K562 (cell line): ENCODE measurements at regions not wholly inside any gene's neighbourhood (a gene's known extent, or its start where the extent isn't known, plus 50 kb on each side); places are given as distances from the start of the nearest gene placed in this dataset.

Experiments used
- ARID1B ChIP-seq: fragments of 450-650 bp; IDR thresholded peaks from 2 replicates; pipeline ENCODE4 v1.6.1; 2016; ENCODE audit warnings: antibody characterized with exemption, mild to moderate bottlenecking, inconsistent platforms
- ATF7 ChIP-seq: fragments of 450-650 bp; IDR thresholded peaks from 2 replicates; pipeline ENCODE4 v1.7.1; 2014; ENCODE audit warnings: mild to moderate bottlenecking, moderate library complexity
- BCOR ChIP-seq: fragments of 450-650 bp; IDR thresholded peaks from 2 replicates; pipeline ENCODE4 v1.6.1; 2016
- CXXC5 ChIP-seq: fragments of 250-450 bp; sonication (Bioruptor Pico); IDR thresholded peaks from 2 replicates; pipeline ENCODE4 v1.8.0; 2022; ENCODE audit warnings: inconsistent platforms, mild to moderate bottlenecking, moderate library complexity
- DIDO1 ChIP-seq: fragments of 450-650 bp; IDR thresholded peaks from 2 replicates; pipeline ENCODE4 v1.6.1; 2016; ENCODE audit warnings: low read depth, missing biosample characterization, missing genetic modification characterization
- FOXA3 ChIP-seq, 2 experiments: fragments of 450-650 bp in 1 of 2; sonication (generic) in 1 of 2; formaldehyde crosslinking; IDR thresholded peaks in 1 of 2; conservative IDR thresholded peaks in 1 of 2; 2 replicates each; pipeline versions ENCODE4 v1.4.0 to v1.8.0; 2020 to 2022; ENCODE audit warnings: mild to moderate bottlenecking in 2 of 2, missing genetic modification reagents in 1 of 2
- HDAC2 ChIP-seq: fragments of 450-650 bp; IDR thresholded peaks from 2 replicates; pipeline ENCODE4 v1.6.1; 2016; ENCODE audit warnings: mild to moderate bottlenecking
- MCM2 ChIP-seq: fragments of 450-650 bp; IDR thresholded peaks from 2 replicates; pipeline ENCODE4 v1.6.1; 2017; ENCODE audit warnings: low read depth, mild to moderate bottlenecking
- MYNN ChIP-seq, 2 experiments: sonication (generic); formaldehyde crosslinking in 1 of 2; IDR thresholded peaks; 2 replicates each; pipeline versions ENCODE4 v1.5.0 to v1.6.1; 2016 to 2020; ENCODE audit warnings: antibody characterized with exemption in 1 of 2, missing genetic modification reagents in 1 of 2
- NCOA1 ChIP-seq: fragments of 450-650 bp; IDR thresholded peaks from 2 replicates; pipeline ENCODE4 v1.6.1; 2016; ENCODE audit warnings: low read depth
- NFE2L1 ChIP-seq: fragments of 450-650 bp; IDR thresholded peaks from 2 replicates; pipeline ENCODE4 v1.6.1; 2016; ENCODE audit warnings: missing genetic modification characterization, low read depth, mild to moderate bottlenecking, missing compliant biosample characterization, moderate library complexity, borderline replicate concordance
- NFIX ChIP-seq: fragments of 250-450 bp; sonication (Bioruptor Pico); IDR thresholded peaks from 2 replicates; pipeline ENCODE4 v1.4.0; 2020; ENCODE audit warnings: low read depth, mild to moderate bottlenecking, moderate library complexity
- OTX1 ChIP-seq: fragments of 450-650 bp; formaldehyde crosslinking; IDR thresholded peaks from 2 replicates; pipeline ENCODE4 v1.4.0; 2022; ENCODE audit warnings: mild to moderate bottlenecking
- SMARCE1 ChIP-seq: fragments of 450-650 bp; IDR thresholded peaks from 2 replicates; pipeline ENCODE4 v1.7.1; 2016; ENCODE audit warnings: mild to moderate bottlenecking
- SNIP1 ChIP-seq: fragments of 450-650 bp; IDR thresholded peaks from 2 replicates; pipeline ENCODE4 v1.7.1; 2017; ENCODE audit warnings: low read depth, mild to moderate bottlenecking
- STAT5A ChIP-seq: IDR thresholded peaks from 2 replicates; pipeline ENCODE4 v1.6.1; 2012; ENCODE audit warnings: low read length, inconsistent platforms, borderline replicate concordance
- TAL1 ChIP-seq: fragments of 450-650 bp; IDR thresholded peaks from 2 replicates; pipeline ENCODE4 v1.6.1; 2016; ENCODE audit warnings: mild to moderate bottlenecking
- TBL1XR1 ChIP-seq, 2 experiments: IDR thresholded peaks; 2 replicates each; pipeline ENCODE4 v1.6.1; 2012; ENCODE audit warnings: improper control_type of control experiment in 2 of 2, low read length in 2 of 2, mild to moderate bottlenecking in 1 of 2
- TCF3 ChIP-seq: sonication (generic); formaldehyde crosslinking; IDR thresholded peaks from 2 replicates; pipeline ENCODE4 v1.4.0; 2020; ENCODE audit warnings: mild to moderate bottlenecking, missing genetic modification reagents
- TCFL5 ChIP-seq: fragments of 250-450 bp; sonication (Bioruptor Pico); conservative IDR thresholded peaks from 2 replicates; pipeline ENCODE4 v1.6.1; 2021; ENCODE audit warnings: mild to moderate bottlenecking, moderate library complexity, matching md5 sums
- TRIM24 ChIP-seq, 2 experiments: fragments of 450-650 bp; IDR thresholded peaks; 2 replicates each; pipeline ENCODE4 v1.6.1; 2016
- TF ChIP-seq, protein P1 (sequence below): fragments of 450-650 bp; IDR thresholded peaks from 2 replicates; pipeline ENCODE4 v1.6.1; 2016; ENCODE audit warnings: antibody characterized with exemption
- TF ChIP-seq, protein P2 (sequence below): sonication (generic); formaldehyde crosslinking; IDR thresholded peaks from 2 replicates; pipeline ENCODE4 v1.8.0; 2023; ENCODE audit warnings: missing genetic modification reagents, mild to moderate bottlenecking, borderline replicate concordance
- TF ChIP-seq, protein P3 (sequence below): fragments of 450-650 bp; formaldehyde crosslinking; IDR thresholded peaks from 2 replicates; pipeline ENCODE4 v1.4.0; 2020; ENCODE audit warnings: mild to moderate bottlenecking, moderate library complexity

DNA sequence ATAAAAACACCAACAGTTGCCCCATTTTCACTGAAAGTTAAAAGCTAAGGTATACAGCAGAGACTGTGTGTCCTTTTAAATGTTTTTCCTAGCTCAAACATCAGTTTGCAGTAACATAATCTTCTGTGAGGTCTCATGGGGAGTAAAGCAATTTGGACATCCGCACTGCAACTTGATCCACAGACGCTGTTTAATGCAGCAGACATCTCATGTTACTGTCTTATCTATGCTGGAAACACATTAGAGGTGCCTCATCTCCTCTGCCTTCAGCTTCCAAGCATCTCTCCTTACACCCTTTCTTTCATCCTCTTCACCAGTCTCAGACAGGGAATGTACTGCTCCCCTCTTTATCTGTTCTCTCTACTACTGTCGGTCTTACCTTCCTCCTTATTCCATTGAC lies 53.7 kb upstream of the ATP11B start (continued):
- no peak for TF ChIP-seq SNIP1
- TF ChIP-seq, protein P1, sequence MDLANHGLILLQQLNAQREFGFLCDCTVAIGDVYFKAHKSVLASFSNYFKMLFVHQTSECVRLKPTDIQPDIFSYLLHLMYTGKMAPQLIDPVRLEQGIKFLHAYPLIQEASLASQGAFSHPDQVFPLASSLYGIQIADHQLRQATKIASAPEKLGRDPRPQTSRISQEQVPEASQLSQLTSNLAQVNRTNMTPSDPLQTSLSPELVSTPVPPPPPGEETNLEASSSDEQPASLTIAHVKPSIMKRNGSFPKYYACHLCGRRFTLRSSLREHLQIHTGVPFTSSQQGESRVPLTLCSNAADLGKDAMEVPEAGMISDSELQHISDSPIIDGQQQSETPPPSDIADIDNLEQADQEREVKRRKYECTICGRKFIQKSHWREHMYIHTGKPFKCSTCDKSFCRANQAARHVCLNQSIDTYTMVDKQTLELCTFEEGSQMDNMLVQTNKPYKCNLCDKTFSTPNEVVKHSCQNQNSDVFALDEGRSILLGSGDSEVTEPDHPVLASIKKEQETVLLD = no peak
- TF ChIP-seq OTX1 (CRISPR knock-in tag) = no peak
- 0 out of 2 replicates have a peak, but pooled peaks have one; percentile 18 for TF ChIP-seq CXXC5 (CRISPR knock-in tag)
- peak; percentile 75 for TF ChIP-seq ARID1B
- peak; percentile 30; the same call in 1 of the 2 replicates for TF ChIP-seq NCOA1
- TF ChIP-seq MYNN (IDR thresholded peaks at IDR 0.05) = no peak
- no peak for TF ChIP-seq MYNN (CRISPR knock-in tag; IDR thresholded peaks at IDR 0.05)
- no peak for TF ChIP-seq FOXA3 (CRISPR knock-in tag; conservative IDR thresholded peaks at IDR 0.05 in 1 of 2, IDR thresholded peaks at IDR 0.05 in 1 of 2)
- peak; percentile 38; the same call in 1 of the 2 replicates for TF ChIP-seq SMARCE1
- TF ChIP-seq, protein P2, sequence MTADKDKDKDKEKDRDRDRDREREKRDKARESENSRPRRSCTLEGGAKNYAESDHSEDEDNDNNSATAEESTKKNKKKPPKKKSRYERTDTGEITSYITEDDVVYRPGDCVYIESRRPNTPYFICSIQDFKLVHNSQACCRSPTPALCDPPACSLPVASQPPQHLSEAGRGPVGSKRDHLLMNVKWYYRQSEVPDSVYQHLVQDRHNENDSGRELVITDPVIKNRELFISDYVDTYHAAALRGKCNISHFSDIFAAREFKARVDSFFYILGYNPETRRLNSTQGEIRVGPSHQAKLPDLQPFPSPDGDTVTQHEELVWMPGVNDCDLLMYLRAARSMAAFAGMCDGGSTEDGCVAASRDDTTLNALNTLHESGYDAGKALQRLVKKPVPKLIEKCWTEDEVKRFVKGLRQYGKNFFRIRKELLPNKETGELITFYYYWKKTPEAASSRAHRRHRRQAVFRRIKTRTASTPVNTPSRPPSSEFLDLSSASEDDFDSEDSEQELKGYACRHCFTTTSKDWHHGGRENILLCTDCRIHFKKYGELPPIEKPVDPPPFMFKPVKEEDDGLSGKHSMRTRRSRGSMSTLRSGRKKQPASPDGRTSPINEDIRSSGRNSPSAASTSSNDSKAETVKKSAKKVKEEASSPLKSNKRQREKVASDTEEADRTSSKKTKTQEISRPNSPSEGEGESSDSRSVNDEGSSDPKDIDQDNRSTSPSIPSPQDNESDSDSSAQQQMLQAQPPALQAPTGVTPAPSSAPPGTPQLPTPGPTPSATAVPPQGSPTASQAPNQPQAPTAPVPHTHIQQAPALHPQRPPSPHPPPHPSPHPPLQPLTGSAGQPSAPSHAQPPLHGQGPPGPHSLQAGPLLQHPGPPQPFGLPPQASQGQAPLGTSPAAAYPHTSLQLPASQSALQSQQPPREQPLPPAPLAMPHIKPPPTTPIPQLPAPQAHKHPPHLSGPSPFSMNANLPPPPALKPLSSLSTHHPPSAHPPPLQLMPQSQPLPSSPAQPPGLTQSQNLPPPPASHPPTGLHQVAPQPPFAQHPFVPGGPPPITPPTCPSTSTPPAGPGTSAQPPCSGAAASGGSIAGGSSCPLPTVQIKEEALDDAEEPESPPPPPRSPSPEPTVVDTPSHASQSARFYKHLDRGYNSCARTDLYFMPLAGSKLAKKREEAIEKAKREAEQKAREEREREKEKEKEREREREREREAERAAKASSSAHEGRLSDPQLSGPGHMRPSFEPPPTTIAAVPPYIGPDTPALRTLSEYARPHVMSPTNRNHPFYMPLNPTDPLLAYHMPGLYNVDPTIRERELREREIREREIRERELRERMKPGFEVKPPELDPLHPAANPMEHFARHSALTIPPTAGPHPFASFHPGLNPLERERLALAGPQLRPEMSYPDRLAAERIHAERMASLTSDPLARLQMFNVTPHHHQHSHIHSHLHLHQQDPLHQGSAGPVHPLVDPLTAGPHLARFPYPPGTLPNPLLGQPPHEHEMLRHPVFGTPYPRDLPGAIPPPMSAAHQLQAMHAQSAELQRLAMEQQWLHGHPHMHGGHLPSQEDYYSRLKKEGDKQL (CRISPR knock-in tag) = no peak
- TF ChIP-seq ATF7 = 0 out of 2 replicates have a peak, but pooled peaks have one; percentile 33
- no peak for TF ChIP-seq DIDO1 (tag)
- peak; percentile 33; the same call in 1 of the 2 replicates for TF ChIP-seq TAL1
- TF ChIP-seq NFIX (CRISPR knock-in tag) = no peak
- peak; percentile 45; the same call in 1 of the 2 replicates for TF ChIP-seq TCF3 (CRISPR knock-in tag)
- no peak for TF ChIP-seq MCM2
- TF ChIP-seq HDAC2 = peak; percentile 68; the same call in 1 of the 2 replicates
- TF ChIP-seq TRIM24 (IDR thresholded peaks at IDR 0.05) = 0 out of 4 replicates have a peak, but pooled peaks of 1 of the 2 experiments have one; percentile 13
- TF ChIP-seq BCOR = 0 out of 2 replicates have a peak, but pooled peaks have one; percentile 43
- TF ChIP-seq NFE2L1 (tag) = no peak
- peak in 1 of 2 experiments; percentile 46; a peak in 1 of 4 replicates for TF ChIP-seq TBL1XR1 (IDR thresholded peaks at IDR 0.05; ENCODE audit: low read length in 2 of 2)
- TF ChIP-seq, protein P3, sequence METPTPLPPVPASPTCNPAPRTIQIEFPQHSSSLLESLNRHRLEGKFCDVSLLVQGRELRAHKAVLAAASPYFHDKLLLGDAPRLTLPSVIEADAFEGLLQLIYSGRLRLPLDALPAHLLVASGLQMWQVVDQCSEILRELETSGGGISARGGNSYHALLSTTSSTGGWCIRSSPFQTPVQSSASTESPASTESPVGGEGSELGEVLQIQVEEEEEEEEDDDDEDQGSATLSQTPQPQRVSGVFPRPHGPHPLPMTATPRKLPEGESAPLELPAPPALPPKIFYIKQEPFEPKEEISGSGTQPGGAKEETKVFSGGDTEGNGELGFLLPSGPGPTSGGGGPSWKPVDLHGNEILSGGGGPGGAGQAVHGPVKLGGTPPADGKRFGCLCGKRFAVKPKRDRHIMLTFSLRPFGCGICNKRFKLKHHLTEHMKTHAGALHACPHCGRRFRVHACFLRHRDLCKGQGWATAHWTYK (CRISPR knock-in tag) = no peak
- no peak for TF ChIP-seq STAT5A
- TF ChIP-seq TCFL5 = no peak
